ENCODE measurements at regions not wholly inside any gene's neighbourhood (a gene's known extent, or its start where the extent isn't known, plus 50 kb on each side); places are given as distances from the start of the nearest gene placed in this dataset.

- no peak for TF ChIP-seq CTCF (IDR thresholded peaks at IDR 0.05; ENCODE audit: insufficient read depth in 1 of 2, low read depth in 1 of 2, low read length in 1 of 2, severe bottlenecking in 1 of 2, unreplicated experiment in 1 of 2)
- Mint-ChIP-seq H3K4me1 (ENCODE audit: low read depth, unreplicated experiment) (no peaks in the 10 kb centered on the region), H3K9me3 (ENCODE audit: unreplicated experiment) (no peaks in the 10 kb centered on the region), H3K36me3 (ENCODE audit: insufficient read depth, unreplicated experiment) (no peaks in the 10 kb centered on the region), H3K4me3 (ENCODE audit: unreplicated experiment) (no peak overlapping the region), H3K27ac (ENCODE audit: unreplicated experiment) (no peak overlapping the region), H3K27me3 (ENCODE audit: insufficient read depth, unreplicated experiment) (no peaks in the 10 kb centered on the region)
- intact Hi-C loops (cut with micrococcal nuclease; ENCODE audit: unreplicated experiment): no loop called here
- BruUV-seq (replicated peaks): no TSS peak
- Histone ChIP-seq H3K27me3 (replicated peaks; ENCODE audit: control insufficient read depth, insufficient read depth, low read length) (no peaks in the 10 kb centered on the region), H3K4me1 (no peaks in the 10 kb centered on the region), H3K36me3 (ENCODE audit: control insufficient read depth, insufficient read depth, low read length) (no peaks in the 10 kb centered on the region), H3K4me3 (ENCODE audit: low read depth, low read length) (no peak overlapping the region), H3K9me3 (no peaks in the 10 kb centered on the region)
- ChIA-PET POLR2A (no interaction called here), CTCF (no interaction called here)
- no peak for DNase-seq
Observed at GRCh38 chr4:115770046-115770543, 656.7 kb upstream of the NDST4 start.

DNA sequence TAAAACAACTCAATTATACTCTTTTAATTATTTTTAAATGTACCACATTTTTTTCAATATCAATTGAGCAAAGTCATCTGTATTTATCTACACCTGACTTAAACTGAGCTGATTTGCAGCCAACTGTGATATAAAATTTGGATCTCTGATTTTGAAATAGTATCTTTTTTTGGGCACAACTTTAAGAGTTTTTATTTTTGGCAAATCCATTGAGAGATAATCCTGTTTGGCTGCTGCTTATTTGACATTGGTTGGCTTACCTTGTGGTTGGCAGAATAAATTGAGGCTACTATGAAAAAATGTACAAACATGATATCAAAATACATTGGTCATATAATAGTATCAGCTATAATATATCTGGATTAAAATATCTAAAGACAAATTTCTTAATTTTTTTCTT lies 656.0 kb upstream of the NDST4 start:
- Mint-ChIP-seq H3K9me3 (ENCODE audit: unreplicated experiment) (no peaks in the 10 kb centered on the region), H3K4me3 (ENCODE audit: unreplicated experiment) (no peak overlapping the region), H3K36me3 (ENCODE audit: insufficient read depth, unreplicated experiment) (no peaks in the 10 kb centered on the region), H3K27ac (ENCODE audit: unreplicated experiment) (no peak overlapping the region), H3K4me1 (ENCODE audit: low read depth, unreplicated experiment) (no peaks in the 10 kb centered on the region), H3K27me3 (ENCODE audit: insufficient read depth, unreplicated experiment) (no peaks in the 10 kb centered on the region)
- Histone ChIP-seq H3K4me3 (ENCODE audit: low read depth, low read length) (no peak overlapping the region), H3K36me3 (ENCODE audit: control insufficient read depth, insufficient read depth, low read length) (no peaks in the 10 kb centered on the region), H3K9me3 (no peaks in the 10 kb centered on the region), H3K27me3 (replicated peaks; ENCODE audit: control insufficient read depth, insufficient read depth, low read length) (no peaks in the 10 kb centered on the region), H3K4me1 (no peaks in the 10 kb centered on the region)
- no TSS peak for BruUV-seq (replicated peaks)
- CTCF ChIA-PET: no interaction called here
- no peak for TF ChIP-seq CTCF (IDR thresholded peaks at IDR 0.05; ENCODE audit: insufficient read depth in 1 of 2, low read depth in 1 of 2, low read length in 1 of 2, severe bottlenecking in 1 of 2, unreplicated experiment in 1 of 2)
- intact Hi-C loops (cut with micrococcal nuclease; ENCODE audit: unreplicated experiment): no loop called here
- no peak for DNase-seq
- POLR2A ChIA-PET: no interaction called here

DNA sequence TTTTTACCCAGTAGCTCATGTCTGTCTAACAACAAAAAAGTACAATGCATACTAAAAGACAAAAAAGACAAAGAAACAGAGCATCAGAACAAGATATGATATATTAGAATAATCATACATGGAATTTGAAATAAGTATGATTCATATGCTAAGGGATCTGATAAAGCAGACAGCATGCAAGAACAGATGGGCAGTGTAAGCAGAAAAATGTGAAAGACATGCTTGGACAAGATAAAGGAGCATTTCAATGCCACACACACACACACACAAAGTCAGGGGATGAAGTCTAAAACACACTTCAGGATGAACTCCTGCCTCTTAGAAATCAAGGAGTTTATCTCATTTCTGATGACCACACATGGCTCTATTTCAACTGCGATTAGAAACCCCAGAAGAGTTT lies 649.6 kb upstream of the NDST4 start:
- CTCF ChIA-PET: no interaction called here
- Histone ChIP-seq H3K4me1 (no peaks in the 10 kb centered on the region), H3K9me3 (no peaks in the 10 kb centered on the region), H3K36me3 (ENCODE audit: control insufficient read depth, insufficient read depth, low read length) (no peaks in the 10 kb centered on the region), H3K27me3 (replicated peaks; ENCODE audit: control insufficient read depth, insufficient read depth, low read length) (no peaks in the 10 kb centered on the region), H3K4me3 (ENCODE audit: low read depth, low read length) (no peak overlapping the region)
- no peaks in the 10 kb centered on the region for H3K4me1 Mint-ChIP-seq (ENCODE audit: low read depth, unreplicated experiment)
- H3K9me3 Mint-ChIP-seq (ENCODE audit: unreplicated experiment): no peaks in the 10 kb centered on the region
- BruUV-seq (replicated peaks): no TSS peak
- H3K4me3 Mint-ChIP-seq (ENCODE audit: unreplicated experiment): no peak overlapping the region
- no peak for TF ChIP-seq CTCF (IDR thresholded peaks at IDR 0.05; ENCODE audit: insufficient read depth in 1 of 2, low read depth in 1 of 2, low read length in 1 of 2, severe bottlenecking in 1 of 2, unreplicated experiment in 1 of 2)
- DNase-seq: no peak
- POLR2A ChIA-PET: no interaction called here
- no peaks in the 10 kb centered on the region for H3K27me3 Mint-ChIP-seq (ENCODE audit: insufficient read depth, unreplicated experiment)
- intact Hi-C loops (cut with micrococcal nuclease; ENCODE audit: unreplicated experiment): no loop called here
- H3K27ac Mint-ChIP-seq (ENCODE audit: unreplicated experiment): no peak overlapping the region
- no peaks in the 10 kb centered on the region for H3K36me3 Mint-ChIP-seq (ENCODE audit: insufficient read depth, unreplicated experiment)
